GM18519 (cell line): ENCODE measurements at regions not wholly inside any gene's neighbourhood (a gene's known extent, or its start where the extent isn't known, plus 50 kb on each side); places are given as distances from the start of the nearest gene placed in this dataset.
"Not testable (repeated sequence)": the region's sequence is repeated elsewhere in the genome, so short reads cannot be mapped to it uniquely, and the experiment has no call there.

ENCODE experiments used
- ATAC-seq: cut with Tn5 transposase; IDR thresholded peaks from one replicate; pipeline ENCODE4 v1.9.1; 2021; ENCODE audit warnings: mild to moderate bottlenecking, moderate library complexity; ENCODE audit not compliant: unreplicated experiment, low FRiP score

- not testable (repeated sequence) for ATAC-seq
Observed at GRCh38 chr6:14891820-14892375, 354.0 kb upstream of the JARID2 start.

- ATAC-seq = no peak
Observed at GRCh38 chr6:14894105-14894504, 351.8 kb upstream of the JARID2 start.

GRCh38 chr6:14896475-14896874, 349.4 kb upstream of the JARID2 start:
- ATAC-seq = no peak

GRCh38 chr6:14897831-14898230, 348.0 kb upstream of the JARID2 start:
- ATAC-seq = no peak

- ATAC-seq = not testable (repeated sequence)
Observed at GRCh38 chr6:14899441-14899840, 346.4 kb upstream of the JARID2 start.

GRCh38 chr6:14900919-14901318, 344.9 kb upstream of the JARID2 start:
- ATAC-seq = no peak

- no peak for ATAC-seq
Observed at GRCh38 chr6:14903176-14904038, 342.5 kb upstream of the JARID2 start.

- ATAC-seq = no peak
Observed at GRCh38 chr6:14905201-14905600, 340.7 kb upstream of the JARID2 start.

GRCh38 chr6:14906621-14907020, 339.2 kb upstream of the JARID2 start:
- no peak for ATAC-seq

GRCh38 chr6:14910692-14911547, 334.9 kb upstream of the JARID2 start:
- ATAC-seq = peak; percentile 71

- ATAC-seq = no peak
Observed at GRCh38 chr6:14912226-14912625, 333.6 kb upstream of the JARID2 start.

- ATAC-seq = no peak
Observed at GRCh38 chr6:14912706-14913105, 333.2 kb upstream of the JARID2 start.

GRCh38 chr6:14913931-14914330, 331.9 kb upstream of the JARID2 start:
- no peak for ATAC-seq

GRCh38 chr6:14915888-14916832, 329.7 kb upstream of the JARID2 start:
- no peak for ATAC-seq

GRCh38 chr6:14917109-14917910, 328.6 kb upstream of the JARID2 start:
- no peak for ATAC-seq

- no peak for ATAC-seq
Observed at GRCh38 chr6:14918200-14918907, 327.5 kb upstream of the JARID2 start.

GRCh38 chr6:14919038-14919670, 326.7 kb upstream of the JARID2 start:
- ATAC-seq = no peak

GRCh38 chr6:14920276-14920675, 325.6 kb upstream of the JARID2 start:
- ATAC-seq = no peak
